Stimulated activated naive CD8-positive, alpha-beta T cell treated with anti-CD3 and anti-CD28 coated beads, Interleukin-15, Interleukin-2, amounts not matched to agents 100 U/mL and 50 U/mL, for 24 hours (primary cell): ENCODE measurements at regions not wholly inside any gene's neighbourhood (a gene's known extent, or its start where the extent isn't known, plus 50 kb on each side); places are given as distances from the start of the nearest gene placed in this dataset.

Experiments used
- ATAC-seq: fragments of 150-1000 bp; cut with Tn5 transposase; one replicate; pipeline ENCODE4 v1.10.0; 2021
- DNase-seq: peaks from one replicate; pipeline ENCODE4 v3.0.0; 2021

- DNase-seq (no peak), ATAC-seq (no peak)
Observed at GRCh38 chr17:17417718-17418181, 59.0 kb upstream of the MED9 start.

GRCh38 chr17:17419166-17419565, 57.6 kb upstream of the MED9 start:
- ATAC-seq (no peak), DNase-seq (no peak)

- DNase-seq (no peak), ATAC-seq (no peak)
Observed at GRCh38 chr17:17419631-17420030, 57.2 kb upstream of the MED9 start.

- DNase-seq = no peak
- no peak for ATAC-seq
Observed at GRCh38 chr17:17420082-17420481, 56.7 kb upstream of the MED9 start.

GRCh38 chr17:17420561-17421269, 56.1 kb upstream of the MED9 start:
- DNase-seq (no peak), ATAC-seq (no peak)

- DNase-seq = no peak
- peak; percentile 28 for ATAC-seq
Observed at GRCh38 chr17:17421346-17422216, 55.2 kb upstream of the MED9 start.

- no peak for ATAC-seq
- no peak for DNase-seq
Observed at GRCh38 chr17:17422217-17422610, 54.6 kb upstream of the MED9 start.

- ATAC-seq = no peak
- no peak for DNase-seq
Observed at GRCh38 chr17:17422641-17423040, 54.2 kb upstream of the MED9 start.

GRCh38 chr17:17423656-17424055, 53.1 kb upstream of the MED9 start:
- no peak for ATAC-seq
- DNase-seq = no peak

- ATAC-seq = no peak
- no peak for DNase-seq
Observed at GRCh38 chr17:17424552-17424951, 52.2 kb upstream of the MED9 start.

GRCh38 chr17:17425005-17425404, 51.8 kb upstream of the MED9 start:
- DNase-seq (no peak), ATAC-seq (no peak)

GRCh38 chr17:17425591-17425990, 51.2 kb upstream of the MED9 start:
- ATAC-seq = no peak
- no peak for DNase-seq

- no peak for DNase-seq
- no peak for ATAC-seq
Observed at GRCh38 chr17:17426184-17426583, 50.6 kb upstream of the MED9 start.
